ELF-1 (cell line): ENCODE measurements at regions not wholly inside any gene's neighbourhood (a gene's known extent, or its start where the extent isn't known, plus 50 kb on each side); places are given as distances from the start of the nearest gene placed in this dataset.

ENCODE experiments used
- DNase-seq: peaks from one replicate; pipeline ENCODE4 v3.0.0-alpha.2; 2016; ENCODE audit warnings: low read depth, low spot score

DNA sequence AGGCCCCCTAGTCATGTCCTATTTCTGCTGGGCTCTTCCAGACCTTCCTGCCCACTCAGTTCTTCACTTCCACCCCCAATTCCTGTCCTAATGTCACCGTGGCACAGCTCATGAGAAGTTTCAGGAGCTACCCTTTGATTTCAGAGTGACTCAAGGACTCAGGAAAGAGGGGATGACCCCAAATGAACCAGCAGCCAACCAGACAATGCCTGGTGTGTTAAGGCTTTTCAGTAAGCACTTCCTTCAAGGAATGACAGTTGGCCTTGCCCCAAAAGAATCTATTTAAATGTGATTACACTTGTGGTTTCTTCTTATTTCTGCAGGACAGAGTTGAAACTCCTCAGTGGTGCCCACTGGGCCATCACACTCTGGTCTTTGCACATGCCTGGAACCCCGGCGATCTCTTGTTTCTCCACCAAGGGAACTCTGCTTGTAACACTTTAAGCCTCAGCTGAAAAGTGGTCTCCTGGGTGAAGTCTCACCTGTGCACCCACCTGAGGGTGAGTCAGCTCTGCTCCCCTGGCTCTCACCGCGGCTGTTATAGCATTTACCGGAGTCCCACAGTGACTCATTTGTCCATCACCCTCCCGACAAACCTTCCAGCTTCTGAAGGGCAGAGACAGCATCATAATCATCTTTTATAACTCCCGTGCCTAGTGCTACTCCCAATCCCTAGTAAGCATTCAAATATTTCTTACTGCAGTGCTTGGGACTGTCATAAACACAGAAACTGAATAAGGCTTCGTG lies 123.0 kb upstream of the SVIL start:
- DNase-seq, result no peak

DNA sequence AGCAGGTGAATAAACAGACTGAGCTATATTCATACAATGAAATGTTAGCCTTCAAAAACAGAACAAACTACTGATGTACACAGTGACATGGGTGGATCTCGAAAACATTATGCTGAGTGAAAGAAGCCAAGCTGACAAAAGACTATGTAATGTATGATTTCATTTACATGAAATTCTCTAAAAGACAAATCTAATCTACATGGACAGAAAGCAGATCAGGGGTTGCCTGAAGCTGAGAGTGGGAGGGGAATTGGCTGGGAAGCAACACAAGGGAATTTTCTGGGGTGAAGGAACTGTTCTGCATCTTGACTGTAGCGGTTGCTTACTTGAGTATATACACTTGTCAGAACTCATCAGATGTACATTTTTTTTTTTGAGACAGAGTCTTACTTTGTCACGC lies 121.7 kb upstream of the SVIL start:
- no peak for DNase-seq

DNA sequence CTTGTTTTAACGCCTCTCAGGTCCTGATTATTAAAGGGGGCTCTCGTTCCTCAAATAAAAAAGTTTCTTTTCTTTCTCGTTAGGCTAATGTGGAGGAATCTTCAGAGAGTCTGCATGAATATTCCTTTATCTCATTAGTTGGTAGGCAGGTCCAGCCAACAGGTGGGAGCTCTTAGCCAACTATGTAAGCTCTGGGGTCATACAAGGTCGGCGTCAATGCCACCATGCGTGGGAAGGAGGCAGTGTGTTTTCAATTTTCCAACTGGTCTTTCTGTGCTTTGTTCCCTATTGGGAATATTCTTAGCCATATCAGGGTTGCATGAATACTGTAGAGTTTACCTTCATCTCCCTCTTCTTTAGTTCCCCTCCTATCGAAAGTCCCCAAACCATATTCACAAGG lies 118.5 kb upstream of the SVIL start:
- no peak for DNase-seq

DNA sequence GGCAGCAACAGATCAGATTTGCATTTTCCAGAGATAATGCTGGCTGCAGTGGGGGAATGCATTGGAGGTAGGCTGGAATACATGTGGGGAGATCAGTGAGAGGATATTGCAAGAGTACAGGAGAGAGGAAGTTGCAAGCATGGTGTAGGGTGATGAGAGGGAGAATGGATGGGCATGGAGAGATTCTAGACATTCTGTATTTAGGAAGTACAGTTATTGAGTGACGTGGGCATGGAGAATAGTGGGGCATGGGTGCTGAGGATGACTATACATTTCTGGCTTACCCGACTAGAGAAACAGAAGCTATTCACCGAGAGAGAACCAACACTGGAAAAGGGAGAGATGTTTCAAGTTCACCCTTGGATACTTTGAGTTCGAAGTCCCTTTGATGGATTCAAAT lies 116.9 kb upstream of the SVIL start:
- DNase-seq, result no peak

DNA sequence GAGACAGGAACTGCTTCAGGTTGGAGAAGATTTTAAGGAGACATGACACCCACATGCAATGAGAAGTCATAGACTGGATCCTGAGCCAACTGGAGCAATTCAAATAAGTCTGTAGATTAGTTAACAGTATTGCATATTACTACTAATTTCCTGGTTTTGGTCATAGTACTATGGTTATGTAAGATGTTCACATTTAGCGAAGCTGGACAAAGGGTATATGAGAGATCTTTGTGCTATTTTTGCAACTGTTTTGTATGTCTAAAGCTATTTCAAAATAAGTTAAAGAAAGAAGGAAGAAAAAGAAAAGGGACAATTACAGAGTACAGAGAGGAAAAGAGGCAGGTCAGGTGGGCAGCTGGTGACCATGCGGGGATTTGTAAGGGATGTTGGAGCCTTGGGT lies 116.5 kb upstream of the SVIL start:
- DNase-seq, result no peak

DNA sequence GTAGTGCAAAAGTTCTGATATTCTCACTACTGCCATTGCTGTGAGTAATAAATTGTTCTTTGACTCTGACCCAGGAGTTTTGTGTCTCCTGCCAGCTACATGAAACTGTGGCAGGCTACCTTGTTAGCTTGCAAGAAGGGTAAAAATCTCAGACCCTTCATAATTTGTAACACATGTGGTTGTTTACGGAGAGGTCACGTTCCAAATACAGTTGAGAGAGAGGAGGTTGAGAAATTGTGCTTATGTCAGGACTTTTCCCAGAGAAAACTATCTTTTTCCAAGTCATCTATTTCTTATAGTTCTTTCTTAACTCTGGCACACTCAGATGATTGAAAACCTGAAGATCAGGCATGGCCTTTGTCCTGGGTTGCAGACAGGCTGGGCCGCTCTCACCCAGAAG lies 114.4 kb upstream of the SVIL start:
- no peak for DNase-seq

DNA sequence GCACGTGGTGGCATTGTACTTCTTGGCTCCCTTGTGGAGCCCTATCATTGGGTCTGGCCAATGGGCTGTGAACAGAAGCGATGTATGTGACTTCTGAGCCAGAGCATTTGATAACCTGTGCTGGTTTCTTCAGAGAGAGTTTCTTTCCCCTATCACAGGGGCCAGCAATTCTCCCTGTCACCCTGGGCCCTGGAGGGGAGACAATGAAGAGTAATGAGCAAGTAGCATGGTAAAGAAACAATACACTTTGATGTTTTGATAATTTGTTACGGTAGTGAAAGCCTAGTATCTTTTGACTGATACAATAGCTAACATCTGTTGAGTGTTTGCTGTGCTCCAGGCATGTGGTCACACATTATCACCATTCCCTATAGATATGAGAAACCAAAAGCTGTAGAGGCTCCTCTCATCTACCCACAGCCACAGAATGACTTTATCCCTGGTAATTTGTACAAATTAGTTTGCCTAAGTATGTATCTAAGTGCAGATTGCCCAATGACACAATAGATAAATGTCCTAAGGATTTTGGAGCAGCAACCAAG lies 113.4 kb upstream of the SVIL start:
- DNase-seq, result no peak

DNA sequence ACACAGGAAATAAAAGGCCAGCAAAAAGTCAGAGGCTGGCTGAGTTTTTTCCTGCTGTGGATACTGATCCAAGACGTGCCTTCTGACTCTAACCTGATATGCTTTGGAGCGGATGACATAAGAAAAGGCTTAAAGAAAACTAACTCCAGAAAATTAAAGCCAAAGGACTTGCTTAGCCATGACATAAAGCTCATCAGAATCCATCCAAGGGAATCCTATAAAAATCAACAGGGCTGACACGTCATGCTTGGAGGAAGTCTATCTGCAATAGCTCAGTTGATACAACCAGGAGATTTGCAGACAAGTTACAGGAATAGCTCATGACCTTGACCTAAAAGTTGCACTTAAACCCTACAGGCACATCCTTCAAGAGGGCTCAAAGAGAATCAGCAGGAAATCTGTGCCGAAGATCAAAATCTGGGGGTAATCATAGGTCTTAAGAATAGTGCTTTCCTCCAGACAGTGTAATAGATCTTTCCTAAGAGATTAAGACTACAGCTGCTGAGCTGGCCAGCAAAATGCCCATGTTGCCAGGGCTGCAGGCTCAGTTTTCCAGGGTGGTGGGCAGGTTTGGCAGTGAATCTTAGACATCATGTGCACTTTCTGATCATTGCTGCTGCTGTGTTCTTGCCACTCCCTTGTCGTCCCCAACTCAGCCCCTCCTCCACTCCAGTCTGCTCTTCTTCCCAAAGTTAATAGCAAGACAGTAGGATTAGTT lies 111.5 kb upstream of the SVIL start:
- no peak for DNase-seq

DNA sequence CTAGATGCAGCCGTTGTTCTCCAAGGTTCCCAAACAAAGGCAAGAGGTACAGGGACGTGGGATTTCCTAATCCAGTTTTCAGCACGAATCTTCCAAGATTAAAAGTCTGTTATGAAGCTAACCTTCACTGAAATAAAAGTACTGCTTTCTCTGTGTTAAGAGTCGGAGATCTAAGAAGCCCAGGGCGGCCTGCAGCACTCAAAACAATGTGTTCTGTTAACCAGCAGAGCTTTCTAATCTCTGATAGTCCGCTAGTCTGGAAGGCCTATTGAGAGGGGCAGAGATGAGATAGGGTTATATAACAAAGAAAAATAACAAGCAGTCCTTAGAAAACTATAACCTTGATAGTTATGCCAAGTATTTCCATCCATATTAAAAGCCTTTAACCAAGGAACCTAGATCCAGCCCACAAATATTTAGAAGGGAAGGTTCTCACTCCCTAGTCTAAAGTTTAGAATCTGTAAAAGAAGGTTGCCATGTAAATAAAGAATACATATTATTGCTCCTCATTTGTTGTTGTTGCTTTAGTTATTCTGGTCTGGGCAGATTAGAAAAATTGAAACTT lies 106.3 kb upstream of the SVIL start:
- no peak for DNase-seq

DNA sequence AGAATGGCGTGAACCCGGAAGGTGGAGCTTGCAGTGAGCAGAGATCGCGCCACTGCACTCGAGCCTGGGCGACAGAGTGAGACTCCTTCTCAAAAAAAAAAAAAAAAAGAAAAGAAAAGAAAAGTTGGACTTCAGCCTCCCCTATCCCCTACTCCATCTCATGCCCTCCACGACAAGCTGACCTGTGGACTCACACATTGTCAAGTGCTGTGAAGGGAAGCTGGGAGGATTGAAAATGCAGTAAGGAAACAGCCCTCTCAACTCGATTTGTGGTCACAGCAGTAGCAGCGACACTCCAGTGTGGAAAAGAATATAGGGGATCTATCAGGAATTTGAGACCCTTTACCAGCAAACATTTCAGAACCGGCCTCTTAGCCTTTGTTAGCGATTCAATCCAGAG lies 103.6 kb upstream of the SVIL start:
- DNase-seq, result no peak

DNA sequence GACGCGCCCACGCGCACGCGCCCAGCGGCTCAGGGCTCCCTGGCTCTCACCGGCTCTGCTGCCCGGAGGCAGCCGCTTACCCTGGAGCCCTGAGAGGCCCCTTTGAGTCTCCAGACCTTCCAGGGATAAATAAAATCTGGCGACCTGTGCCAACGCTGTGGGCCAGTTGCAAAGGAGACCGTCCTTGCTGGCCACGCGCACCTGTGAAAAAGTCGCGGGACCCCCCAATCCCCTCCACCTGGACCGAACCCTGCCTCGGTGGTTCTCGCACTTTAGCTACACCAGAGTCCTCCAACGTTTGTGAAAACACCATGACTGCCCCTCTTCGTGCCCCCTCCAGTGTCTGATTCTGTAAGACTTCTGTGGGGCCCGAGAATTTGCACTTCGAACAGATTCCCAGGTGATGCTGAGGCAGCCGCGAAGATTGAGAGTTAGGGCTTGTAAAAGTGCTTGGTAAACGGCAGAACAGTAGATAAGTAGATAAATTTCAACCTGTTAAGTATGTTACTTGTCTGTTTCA lies 102.4 kb upstream of the SVIL start:
- DNase-seq, result peak; percentile 47

DNA sequence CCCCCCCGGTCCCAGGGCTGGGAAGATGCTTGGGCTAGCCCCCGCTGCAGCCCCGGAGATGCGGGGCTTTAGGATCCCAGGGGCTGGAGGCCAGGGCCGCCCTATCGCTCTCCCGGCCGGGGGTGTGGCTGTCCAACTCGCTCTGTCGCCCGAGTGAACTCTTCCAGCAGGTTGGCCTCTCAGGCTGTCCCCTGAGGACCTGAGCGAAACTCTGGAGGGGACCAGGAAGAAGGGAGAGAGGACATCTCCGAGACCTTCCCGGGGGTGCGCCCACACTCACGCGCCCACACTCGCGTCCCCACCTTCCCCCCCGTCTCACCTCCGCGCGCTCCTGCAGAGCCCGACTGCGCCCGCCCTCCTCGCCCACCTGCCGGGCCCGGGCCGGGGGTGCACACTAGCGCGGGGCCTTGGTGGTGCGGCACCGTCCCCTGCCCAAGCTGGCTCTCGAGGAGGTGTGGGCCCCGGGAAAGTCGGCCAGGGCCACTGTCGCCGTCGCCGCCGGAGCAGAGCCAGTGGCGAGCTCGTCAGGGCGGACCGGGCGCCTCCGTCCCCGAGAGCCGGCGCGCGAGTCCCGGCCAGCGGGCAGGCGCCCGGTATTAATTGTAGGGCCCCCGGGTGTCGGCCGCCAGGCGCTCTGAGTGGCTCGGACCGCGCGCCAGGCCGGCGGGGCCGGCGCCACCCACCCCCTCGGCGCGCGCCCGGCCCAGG lies 101.7 kb upstream of the SVIL start:
- peak; percentile 73 for DNase-seq

DNA sequence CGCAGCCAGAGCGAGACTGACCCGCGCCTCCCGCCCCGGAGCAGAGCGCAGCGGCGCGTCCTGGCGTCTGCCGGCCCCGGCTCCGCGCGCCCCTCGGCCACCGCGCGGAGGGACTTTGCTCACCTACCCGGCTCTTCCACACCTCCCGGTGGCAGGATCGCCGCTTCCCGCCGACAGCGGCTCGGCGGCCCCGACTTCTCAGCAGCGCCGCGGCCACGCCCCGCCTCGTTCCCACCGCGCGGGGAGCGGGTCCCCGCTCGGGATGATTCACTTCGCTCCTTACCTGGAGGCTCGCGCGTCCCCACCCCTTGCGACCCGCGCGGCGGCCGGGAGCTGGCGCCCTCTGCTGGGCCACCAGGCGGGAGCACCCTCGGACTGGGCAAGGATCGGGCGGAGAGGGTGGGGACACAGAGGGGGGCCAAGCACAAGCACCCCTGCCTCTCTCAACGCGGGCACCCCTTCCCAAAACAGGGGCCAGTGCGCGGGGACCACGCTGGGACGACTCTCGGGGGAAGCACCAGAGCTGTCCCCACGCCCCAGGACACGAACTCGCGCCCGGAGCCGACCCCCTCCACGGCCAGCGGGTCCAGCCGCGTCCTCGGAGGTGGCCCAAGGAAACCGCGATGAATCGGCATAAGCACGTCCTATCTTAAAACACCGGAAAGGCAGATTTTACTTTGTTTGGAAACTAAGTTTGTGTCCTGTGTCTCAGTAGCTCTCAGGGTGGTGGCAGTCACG lies 101.0 kb upstream of the SVIL start:
- DNase-seq, result peak; percentile 91

DNA sequence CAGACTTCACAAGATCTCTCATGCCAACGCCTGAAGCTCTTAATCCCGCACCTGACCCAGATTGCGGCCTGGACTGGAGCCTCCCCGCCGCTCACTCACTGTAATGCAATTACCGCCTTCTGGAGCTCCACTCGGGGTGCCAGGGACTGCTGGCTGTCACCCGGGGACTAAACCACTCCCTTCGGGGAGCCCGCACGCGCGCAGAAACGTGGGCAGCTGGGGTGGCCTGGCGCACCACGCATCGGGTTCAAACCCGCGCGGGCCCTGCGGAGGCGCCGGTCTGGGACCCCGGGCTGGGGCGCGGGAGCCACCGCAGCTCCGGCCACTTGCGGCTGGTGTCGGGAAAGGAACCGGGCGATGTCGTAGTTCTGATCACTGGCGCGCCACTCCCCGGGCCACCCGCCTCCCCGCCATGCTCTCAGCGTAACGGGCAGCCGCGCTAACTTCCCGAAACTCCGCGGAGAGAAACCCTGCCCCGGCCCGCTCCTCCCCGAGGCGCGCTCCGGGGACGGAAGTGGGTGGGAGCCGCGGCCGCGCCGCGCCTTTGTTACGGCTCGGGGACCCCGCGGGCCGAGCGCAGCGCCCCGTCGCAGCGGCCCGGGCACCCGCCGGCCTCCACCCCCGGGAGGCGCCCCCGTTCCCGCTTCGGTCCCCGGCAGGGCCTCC lies 100.3 kb upstream of the SVIL start:
- peak; percentile 47 for DNase-seq

DNA sequence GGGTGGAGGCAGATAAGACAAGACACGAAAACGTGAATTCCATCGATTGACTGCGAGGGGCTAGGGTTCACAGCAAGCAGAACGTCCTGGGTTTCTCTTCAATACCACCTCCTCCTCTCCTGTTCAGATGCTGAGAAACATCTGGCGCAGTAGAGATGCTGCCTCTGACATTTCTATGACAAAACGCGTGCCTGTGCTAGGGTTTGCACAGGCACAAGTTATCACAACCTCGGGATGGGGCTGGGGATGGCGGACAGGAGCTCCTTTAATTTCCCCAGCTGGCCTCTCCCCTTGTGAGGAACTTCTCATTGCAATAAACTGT lies 99.8 kb upstream of the SVIL start:
- DNase-seq, result peak; percentile 16

DNA sequence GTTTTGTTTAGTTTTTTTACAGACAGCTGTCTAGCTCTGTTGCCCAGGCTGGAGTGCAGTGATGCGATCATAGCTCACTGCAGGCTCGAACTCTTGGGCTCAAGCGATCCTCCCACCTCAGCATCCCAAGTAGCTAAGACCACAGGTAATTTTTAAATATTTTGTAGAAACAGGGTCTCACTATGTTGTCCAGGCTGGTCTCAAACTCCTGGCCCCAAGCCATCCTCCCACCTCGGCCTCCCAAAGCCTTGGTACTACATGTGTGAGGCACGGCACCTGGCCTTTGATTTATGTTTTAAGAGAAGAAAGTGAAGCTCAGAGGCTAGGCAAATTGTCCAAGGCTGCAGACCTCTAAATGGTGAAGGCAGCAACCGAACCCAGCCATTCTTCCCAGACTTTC lies 98.6 kb upstream of the SVIL start:
- no peak for DNase-seq

DNA sequence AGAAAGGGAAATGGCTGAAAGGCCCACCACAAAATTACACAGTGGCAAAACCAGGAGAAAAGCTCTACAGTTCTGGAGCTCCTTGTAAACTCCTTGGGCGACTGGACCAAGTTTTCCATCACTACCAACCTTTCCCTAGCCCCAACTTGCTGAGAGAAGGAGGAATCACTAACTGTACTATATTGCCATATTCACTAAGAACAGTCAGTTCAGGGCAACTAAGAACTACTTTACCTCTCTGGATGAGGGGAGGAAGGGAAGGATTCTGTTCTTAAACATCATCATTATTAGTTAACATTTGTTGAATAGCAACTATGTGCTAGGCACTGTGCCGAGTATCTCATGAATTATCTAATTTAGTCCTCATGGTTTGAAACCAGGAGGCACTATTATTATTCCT lies 98.1 kb upstream of the SVIL start:
- no peak for DNase-seq

DNA sequence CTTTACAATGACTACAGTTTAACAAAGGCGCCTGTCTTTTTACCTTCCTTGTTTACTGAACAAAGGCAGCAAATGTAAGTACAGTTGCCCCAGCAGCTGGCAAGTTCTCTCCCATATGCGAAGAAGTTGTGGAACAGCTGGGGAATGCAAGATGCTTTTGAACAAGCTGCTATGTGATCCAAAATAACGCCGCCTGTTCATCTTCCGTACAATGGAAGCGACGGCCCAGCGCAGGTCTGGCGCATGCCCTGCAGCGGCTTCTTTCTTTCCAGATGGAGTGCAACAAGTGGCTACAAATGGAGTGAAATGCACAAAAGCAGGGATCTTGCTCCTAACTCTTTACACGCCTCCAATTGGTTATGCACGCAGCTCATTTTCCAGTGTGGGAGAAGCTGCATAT lies 97.0 kb upstream of the SVIL start:
- peak; percentile 22 for DNase-seq

DNA sequence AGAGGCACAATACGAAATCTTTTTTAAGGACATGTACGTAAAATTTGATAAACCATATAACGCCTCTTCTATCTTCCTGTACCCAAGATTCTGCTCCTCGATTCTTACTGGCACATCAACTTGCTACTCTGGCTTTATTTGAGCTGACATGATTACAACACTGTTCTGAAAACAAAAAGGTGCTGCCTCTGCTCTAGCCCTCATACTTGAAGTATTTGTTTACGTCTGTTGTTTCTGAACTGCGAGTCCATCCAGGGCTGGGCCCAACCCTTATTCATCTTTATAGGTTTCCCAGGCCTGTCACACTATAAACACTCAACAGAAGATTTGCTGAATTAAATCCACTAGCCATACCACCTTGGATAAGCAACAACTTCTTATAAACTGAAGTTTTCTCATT lies 96.2 kb upstream of the SVIL start:
- no peak for DNase-seq

DNA sequence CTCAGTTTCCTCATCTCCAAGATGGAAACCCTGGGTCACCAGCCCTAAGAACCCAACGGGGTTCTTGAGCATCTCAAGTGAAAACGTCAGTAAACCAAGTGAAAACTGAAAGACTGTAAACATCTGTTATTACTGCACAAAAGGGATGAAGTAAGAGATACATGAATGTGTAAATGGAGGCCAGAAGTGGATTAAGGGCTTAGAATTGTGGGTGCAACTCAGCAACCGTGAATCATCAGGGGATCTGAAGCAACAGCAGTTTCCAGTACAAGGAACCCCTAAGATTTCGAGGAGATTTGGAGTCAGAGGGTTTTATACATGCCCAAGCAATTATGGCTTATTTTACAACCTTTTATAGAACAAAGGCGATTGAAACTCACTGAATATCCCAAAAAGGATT lies 95.7 kb upstream of the SVIL start:
- DNase-seq, result no peak

DNA sequence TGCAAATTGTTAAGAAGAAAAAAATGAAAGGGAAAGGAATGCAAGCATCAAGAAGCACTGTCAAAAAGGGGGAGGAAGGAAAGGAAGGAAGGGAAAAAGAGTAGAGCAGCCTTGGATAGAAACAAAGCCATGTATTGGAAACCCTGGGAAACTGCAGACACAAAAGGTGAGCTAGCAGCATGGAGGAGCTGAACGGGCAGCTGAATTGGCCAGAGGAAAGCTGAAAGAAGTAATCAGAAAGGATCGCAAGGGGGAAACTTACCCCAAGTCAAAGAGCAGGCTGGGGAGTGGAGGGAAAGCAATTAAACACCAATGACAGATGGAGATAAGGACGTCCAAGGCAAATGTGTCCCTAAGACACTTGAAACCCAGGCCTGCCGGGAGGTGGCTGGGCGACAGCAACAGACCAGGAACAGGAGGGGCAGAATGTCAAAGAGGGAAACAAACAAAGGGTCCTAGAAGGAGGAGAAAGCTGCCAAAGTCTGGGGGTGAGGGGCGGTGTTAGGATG lies 93.8 kb upstream of the SVIL start:
- DNase-seq, result peak; percentile 62
